ENCODE measurements at regions not wholly inside any gene's neighbourhood (a gene's known extent, or its start where the extent isn't known, plus 50 kb on each side); places are given as distances from the start of the nearest gene placed in this dataset.
"Not testable (repeated sequence)": the region's sequence is repeated elsewhere in the genome, so short reads cannot be mapped to it uniquely, and the experiment has no call there.

- H3K27me3 ChIP-seq (ENCODE audit: control insufficient read depth, insufficient read depth), result no peaks in the 10 kb centered on the region
- intact Hi-C loops (cut with DNase I), result no loop called here
- H3K27ac ChIP-seq (ENCODE audit: low read length), result no peak overlapping the region
- H3K9me3 ChIP-seq (ENCODE audit: control insufficient read depth, low read length), result no peaks in the 10 kb centered on the region
- DNase-seq, result no peak
- H3K4me3 ChIP-seq (ENCODE audit: low read length), result no peak overlapping the region
- 82% methylated on average over 2 of the region's 2 CpGs for WGBS
- ATAC-seq, result no peak
- no peaks in the 10 kb centered on the region for H3K4me1 ChIP-seq (ENCODE audit: control insufficient read depth, insufficient read depth, low read length)
Observed at GRCh38 chr10:61021926-61022325, 77.9 kb upstream of the RHOBTB1 start.

DNA sequence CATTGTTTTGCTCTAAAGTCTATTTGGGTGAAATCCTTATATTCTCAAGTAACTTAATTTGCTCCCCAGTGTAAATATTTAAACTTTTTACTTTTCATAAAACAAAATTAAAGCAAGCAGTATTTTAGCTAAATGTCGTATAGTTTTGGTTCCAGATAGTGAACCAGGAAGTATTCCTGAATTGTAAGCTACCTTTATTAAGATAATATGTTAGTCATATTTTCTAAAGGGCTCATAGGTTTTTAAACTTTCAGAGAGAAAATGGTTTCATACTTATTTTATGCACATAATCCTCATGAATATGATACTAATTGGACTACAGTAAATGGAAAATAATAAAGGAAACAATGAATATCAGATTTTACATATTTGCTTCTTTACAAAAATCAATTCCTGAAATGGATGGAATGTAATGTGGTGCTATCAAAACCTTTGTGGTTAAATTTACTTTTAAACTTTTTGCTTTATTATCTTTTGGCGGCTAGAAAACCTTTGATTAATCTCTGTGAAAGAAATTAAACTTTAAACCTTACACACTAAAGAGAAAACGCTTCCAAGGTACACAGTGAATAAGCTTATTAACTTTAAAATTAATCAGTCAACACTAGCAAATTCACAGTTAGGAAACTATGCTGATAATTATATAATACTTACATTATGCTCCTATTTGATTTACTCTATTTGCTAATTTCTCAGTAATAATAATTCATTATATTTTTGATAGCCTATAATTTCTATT, 76.6 kb upstream of the RHOBTB1 start:
- intact Hi-C loops (cut with DNase I), result no loop called here
- DNase-seq, result no peak
- H3K27me3 ChIP-seq (ENCODE audit: control insufficient read depth, insufficient read depth), result no peaks in the 10 kb centered on the region
- H3K4me1 ChIP-seq (ENCODE audit: control insufficient read depth, insufficient read depth, low read length), result no peaks in the 10 kb centered on the region
- WGBS, result 91% methylated on average over 3 of the region's 3 CpGs
- no peak overlapping the region for H3K4me3 ChIP-seq (ENCODE audit: low read length)
- no peaks in the 10 kb centered on the region for H3K9me3 ChIP-seq (ENCODE audit: control insufficient read depth, low read length)
- no peak overlapping the region for H3K27ac ChIP-seq (ENCODE audit: low read length)
- no peak for ATAC-seq

- DNase-seq (no peak), ATAC-seq (no peak)
- H3K4me3 ChIP-seq (ENCODE audit: low read length), result no peak overlapping the region
- H3K27me3 ChIP-seq (ENCODE audit: control insufficient read depth, insufficient read depth), result no peaks in the 10 kb centered on the region
- no peak overlapping the region for H3K27ac ChIP-seq (ENCODE audit: low read length)
- H3K4me1 ChIP-seq (ENCODE audit: control insufficient read depth, insufficient read depth, low read length), result no peaks in the 10 kb centered on the region
- intact Hi-C loops (cut with DNase I), result no loop called here
- H3K9me3 ChIP-seq (ENCODE audit: control insufficient read depth, low read length), result no peaks in the 10 kb centered on the region
Observed at GRCh38 chr10:61018146-61018545, 74.2 kb upstream of the RHOBTB1 start.

GRCh38 chr10:61016630-61017029, 72.6 kb upstream of the RHOBTB1 start:
- H3K27me3 ChIP-seq (ENCODE audit: control insufficient read depth, insufficient read depth), result no peaks in the 10 kb centered on the region
- no peaks in the 10 kb centered on the region for H3K4me1 ChIP-seq (ENCODE audit: control insufficient read depth, insufficient read depth, low read length)

DNA sequence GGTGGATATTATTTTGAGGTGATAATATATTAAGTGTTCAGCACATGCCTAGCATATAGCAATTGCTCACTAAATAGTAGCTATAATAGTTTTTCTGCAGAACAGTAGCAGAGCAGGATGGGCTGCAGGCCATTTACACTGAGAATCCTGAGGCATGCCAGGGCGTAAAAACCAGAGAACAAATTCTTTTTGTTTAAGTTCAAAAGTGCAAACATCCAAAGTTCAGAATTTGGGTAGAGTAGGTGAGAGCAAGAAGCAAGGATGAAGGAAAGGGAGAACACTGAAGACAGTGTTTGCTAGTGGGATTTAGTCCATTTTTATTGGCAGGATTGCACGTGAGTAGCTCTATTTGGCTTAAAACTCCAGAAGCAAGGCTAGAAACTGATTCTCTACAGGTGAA, 72.0 kb upstream of the RHOBTB1 start:
- intact Hi-C loops (cut with DNase I), result no loop called here
- 83% methylated on average over 2 of the region's 2 CpGs for WGBS

More at GRCh38 chr10:61016630-61017029, 72.6 kb upstream of the RHOBTB1 start:
- ATAC-seq (no peak), DNase-seq (no peak)
- intact Hi-C loops (cut with DNase I), result no loop called here
- H3K27ac ChIP-seq (ENCODE audit: low read length), result no peak overlapping the region
- H3K4me3 ChIP-seq (ENCODE audit: low read length), result no peak overlapping the region
- no peaks in the 10 kb centered on the region for H3K9me3 ChIP-seq (ENCODE audit: control insufficient read depth, low read length)
- WGBS, result 96% methylated on average over 1 of the region's 1 CpG

GRCh38 chr10:61010863-61011262, 66.9 kb upstream of the RHOBTB1 start:
- no peak for ATAC-seq
- DNase-seq, result no peak
- Histone ChIP-seq H3K27ac (ENCODE audit: low read length) (no peak overlapping the region), H3K4me1 (ENCODE audit: control insufficient read depth, insufficient read depth, low read length) (no peaks in the 10 kb centered on the region), H3K9me3 (ENCODE audit: control insufficient read depth, low read length) (no peaks in the 10 kb centered on the region), H3K4me3 (ENCODE audit: low read length) (no peak overlapping the region), H3K27me3 (ENCODE audit: control insufficient read depth, insufficient read depth) (no peaks in the 10 kb centered on the region)
- intact Hi-C loops (cut with DNase I), result no loop called here
- 94% methylated on average over 1 of the region's 1 CpG for WGBS

More for the DNA sequence above, 72.0 kb upstream of the RHOBTB1 start:
- no peaks in the 10 kb centered on the region for H3K9me3 ChIP-seq (ENCODE audit: control insufficient read depth, low read length)
- H3K27me3 ChIP-seq (ENCODE audit: control insufficient read depth, insufficient read depth), result no peaks in the 10 kb centered on the region
- no peak for DNase-seq
- H3K4me1 ChIP-seq (ENCODE audit: control insufficient read depth, insufficient read depth, low read length), result no peaks in the 10 kb centered on the region
- H3K27ac ChIP-seq (ENCODE audit: low read length), result no peak overlapping the region
- ATAC-seq, result no peak
- H3K4me3 ChIP-seq (ENCODE audit: low read length), result no peak overlapping the region

GRCh38 chr10:61003069-61003468, 59.1 kb upstream of the RHOBTB1 start:
- DNase-seq; H3K9me3 ChIP-seq (ENCODE audit: control insufficient read depth, low read length); H3K4me3 ChIP-seq (ENCODE audit: low read length); H3K4me1 ChIP-seq (ENCODE audit: control insufficient read depth, insufficient read depth, low read length); ATAC-seq; intact Hi-C loops (cut with DNase I); H3K27ac ChIP-seq (ENCODE audit: low read length); H3K27me3 ChIP-seq (ENCODE audit: control insufficient read depth, insufficient read depth): not testable (repeated sequence)
- 94% methylated on average over 3 of the region's 3 CpGs for WGBS

GRCh38 chr10:61001731-61002122, 57.7 kb upstream of the RHOBTB1 start:
- ATAC-seq (no peak), DNase-seq (peak in 1 of 3 donors; percentile 16)
- WGBS, result 25% methylated on average over 18 of the region's 18 CpGs
- no peak overlapping the region for H3K27ac ChIP-seq (ENCODE audit: low read length)
- no peaks in the 10 kb centered on the region for H3K27me3 ChIP-seq (ENCODE audit: control insufficient read depth, insufficient read depth)
- H3K4me3 ChIP-seq (ENCODE audit: low read length), result peak overlapping the region; percentile 67
- no peaks in the 10 kb centered on the region for H3K9me3 ChIP-seq (ENCODE audit: control insufficient read depth, low read length)
- no peaks in the 10 kb centered on the region for H3K4me1 ChIP-seq (ENCODE audit: control insufficient read depth, insufficient read depth, low read length)
- intact Hi-C loops (cut with DNase I), result no loop called here

DNA sequence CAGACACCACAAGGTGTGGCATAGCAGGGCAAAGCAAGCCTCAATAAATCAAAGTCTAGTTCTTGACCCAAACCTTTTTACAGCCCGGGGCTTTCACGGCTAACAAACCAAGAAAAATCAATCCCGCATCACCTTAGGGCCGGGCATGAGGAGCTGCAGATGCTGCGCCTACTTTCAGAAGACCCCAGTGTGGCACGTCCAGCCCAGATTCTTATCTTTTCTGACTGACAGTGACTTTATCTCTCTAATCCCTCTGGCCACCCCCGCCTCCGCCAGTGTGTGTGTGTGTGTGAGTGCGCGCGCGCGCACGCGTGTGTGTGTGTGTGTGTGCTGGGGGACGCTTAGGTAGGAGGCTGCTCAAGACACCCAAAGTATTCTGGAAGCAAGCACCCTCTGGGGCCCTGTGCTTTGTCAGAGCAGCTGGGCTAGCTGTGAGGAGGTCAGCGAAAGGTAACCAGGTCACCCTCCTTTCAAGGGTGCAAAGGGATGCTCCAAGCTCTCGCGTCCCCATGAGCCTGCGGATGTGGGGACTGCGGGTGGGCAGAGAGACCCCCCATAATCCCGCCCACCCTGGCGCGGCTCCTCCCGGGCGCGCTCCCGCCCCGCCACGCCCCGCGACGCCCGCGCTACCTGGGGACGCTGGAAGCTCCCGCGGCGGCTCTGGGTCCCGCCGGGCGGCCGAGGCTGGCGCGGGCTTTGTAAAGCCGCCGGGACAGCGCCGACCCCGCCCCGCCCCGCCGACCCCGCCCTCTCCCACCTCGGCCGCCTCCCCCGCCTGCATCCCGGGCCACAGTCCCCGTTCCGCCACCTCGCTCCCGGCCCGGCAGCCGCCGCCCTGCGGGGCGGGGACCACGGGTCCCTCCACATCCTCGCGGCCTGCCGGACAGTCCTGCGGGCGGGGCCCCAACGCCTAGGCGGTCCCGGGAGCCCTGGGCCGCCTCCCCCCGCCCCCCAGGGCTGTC, 57.1 kb upstream of the RHOBTB1 start:
- Histone ChIP-seq H3K27me3 (ENCODE audit: control insufficient read depth, insufficient read depth) (no peaks in the 10 kb centered on the region), H3K9me3 (ENCODE audit: control insufficient read depth, low read length) (no peaks in the 10 kb centered on the region), H3K4me3 (ENCODE audit: low read length) (peak overlapping the region; percentile 67), H3K27ac (ENCODE audit: low read length) (no peak overlapping the region), H3K4me1 (ENCODE audit: control insufficient read depth, insufficient read depth, low read length) (no peaks in the 10 kb centered on the region)
- intact Hi-C loops (cut with DNase I), result no loop called here
- peak in 2 of 3 donors; percentile 50 to 65 for DNase-seq
- peak; percentile 43 to 64 for ATAC-seq
- WGBS, result 7% methylated on average over 78 of the region's 78 CpGs

- Histone ChIP-seq H3K4me3 (ENCODE audit: low read length) (no peak overlapping the region), H3K27me3 (ENCODE audit: control insufficient read depth, insufficient read depth) (no peaks in the 10 kb centered on the region), H3K27ac (ENCODE audit: low read length) (no peak overlapping the region), H3K9me3 (ENCODE audit: control insufficient read depth, low read length) (no peaks in the 10 kb centered on the region), H3K4me1 (ENCODE audit: control insufficient read depth, insufficient read depth, low read length) (no peaks in the 10 kb centered on the region)
- 86% methylated on average over 4 of the region's 4 CpGs for WGBS
- ATAC-seq, result no peak
- intact Hi-C loops (cut with DNase I), result no loop called here
- no peak for DNase-seq
Observed at GRCh38 chr10:60998932-60999331, 54.9 kb upstream of the RHOBTB1 start.

- DNase-seq (no peak), ATAC-seq (no peak)
- 88% methylated on average over 2 of the region's 2 CpGs for WGBS
- Histone ChIP-seq H3K27ac (ENCODE audit: low read length) (no peak overlapping the region), H3K27me3 (ENCODE audit: control insufficient read depth, insufficient read depth) (no peaks in the 10 kb centered on the region), H3K9me3 (ENCODE audit: control insufficient read depth, low read length) (no peaks in the 10 kb centered on the region), H3K4me3 (ENCODE audit: low read length) (no peak overlapping the region), H3K4me1 (ENCODE audit: control insufficient read depth, insufficient read depth, low read length) (no peaks in the 10 kb centered on the region)
- intact Hi-C loops (cut with DNase I), result no loop called here
Observed at GRCh38 chr10:60994128-60994527, 50.1 kb upstream of the RHOBTB1 start.

Measured in right cardiac atrium (tissue), 5 donors.